SK-N-SH treated with all-trans-retinoic acid at 6 μM for 48 hours (cell line): ENCODE measurements at regions not wholly inside any gene's neighbourhood (a gene's known extent, or its start where the extent isn't known, plus 50 kb on each side); places are given as distances from the start of the nearest gene placed in this dataset.

Source experiments
- ARNTL ChIP-seq: fragments of 450-650 bp; formaldehyde crosslinking; IDR thresholded peaks from 2 replicates; pipeline ENCODE4 v1.5.0; 2020; ENCODE audit warnings: low read depth, mild to moderate bottlenecking, moderate library complexity, borderline replicate concordance
- ESRRG ChIP-seq: fragments of 250-450 bp; sonication (Bioruptor Pico); IDR thresholded peaks from 2 replicates; pipeline ENCODE4 v1.6.1; 2021; ENCODE audit warnings: mild to moderate bottlenecking
- GLIS3 ChIP-seq: fragments of 250-450 bp; sonication (Bioruptor Pico); IDR thresholded peaks from 2 replicates; pipeline ENCODE4 v1.5.0; 2020; ENCODE audit warnings: mild to moderate bottlenecking, moderate library complexity
- OSR1 ChIP-seq: fragments of 250-450 bp; sonication (Bioruptor Pico); IDR thresholded peaks from 2 replicates; pipeline ENCODE4 v1.8.0; 2022; ENCODE audit warnings: moderate library complexity, mild to moderate bottlenecking, inconsistent platforms
- PPARA ChIP-seq: fragments of 250-450 bp; sonication (Bioruptor Pico); IDR thresholded peaks from 2 replicates; pipeline ENCODE4 v1.5.0; 2020; ENCODE audit warnings: mild to moderate bottlenecking, borderline replicate concordance
- TOX ChIP-seq: fragments of 250-450 bp; sonication (Bioruptor Pico); IDR thresholded peaks from 2 replicates; pipeline ENCODE4 v1.8.0; 2021; ENCODE audit warnings: mild to moderate bottlenecking, moderate library complexity, borderline replicate concordance
- ZFP3 ChIP-seq: fragments of 250-450 bp; sonication (Bioruptor Pico); IDR thresholded peaks from 2 replicates; pipeline ENCODE4 v1.5.0; 2020; ENCODE audit warnings: mild to moderate bottlenecking, moderate library complexity
- ZFP30 ChIP-seq: fragments of 450-650 bp; formaldehyde crosslinking; IDR thresholded peaks from 2 replicates; pipeline ENCODE4 v1.5.0; 2022; ENCODE audit warnings: mild to moderate bottlenecking, moderate library complexity
- ZNF565 ChIP-seq: fragments of 450-650 bp; formaldehyde crosslinking; conservative IDR thresholded peaks from 2 replicates; pipeline ENCODE4 v1.5.0; 2020; ENCODE audit warnings: low read depth, mild to moderate bottlenecking, moderate library complexity
- TF ChIP-seq, protein P1 (sequence below): fragments of 250-450 bp; sonication (Bioruptor Pico); IDR thresholded peaks from 2 replicates; pipeline ENCODE4 v1.8.0; 2020; ENCODE audit warnings: mild to moderate bottlenecking, moderate library complexity, borderline replicate concordance
- TF ChIP-seq, protein P2 (sequence below): fragments of 250-450 bp; sonication (Bioruptor Pico); IDR thresholded peaks from 2 replicates; pipeline ENCODE4 v1.8.0; 2021; ENCODE audit warnings: low read depth, mild to moderate bottlenecking, moderate library complexity, borderline replicate concordance
- TF ChIP-seq, protein P3 (sequence below): fragments of 250-450 bp; sonication (Bioruptor Pico); IDR thresholded peaks from 2 replicates; pipeline ENCODE4 v1.5.1; 2020; ENCODE audit warnings: low read depth, mild to moderate bottlenecking, moderate library complexity
- TF ChIP-seq, protein P4 (sequence below): fragments of 250-450 bp; sonication (Bioruptor Pico); IDR thresholded peaks from 2 replicates; pipeline ENCODE4 v1.5.1; 2021; ENCODE audit warnings: mild to moderate bottlenecking, moderate library complexity

DNA sequence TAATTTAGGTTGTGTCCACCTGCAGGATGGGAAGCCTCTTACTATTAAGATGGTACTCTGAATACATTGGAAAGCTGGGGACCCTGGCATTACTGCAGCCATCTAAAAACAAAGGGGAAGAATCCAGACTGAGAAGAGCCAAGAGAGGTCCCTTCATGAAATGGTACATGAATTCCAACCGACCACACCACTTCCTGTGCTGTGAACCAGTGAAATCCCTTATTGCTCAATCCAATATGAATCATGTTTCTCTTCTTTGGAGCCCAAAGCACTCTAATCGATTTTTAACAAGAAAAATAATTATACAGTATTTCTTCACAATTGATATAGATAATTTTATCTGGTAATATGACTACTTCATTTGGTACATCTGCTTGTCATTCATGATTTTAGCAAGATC lies 479.7 kb upstream of the RAB6C start:
- TF ChIP-seq, protein P1, sequence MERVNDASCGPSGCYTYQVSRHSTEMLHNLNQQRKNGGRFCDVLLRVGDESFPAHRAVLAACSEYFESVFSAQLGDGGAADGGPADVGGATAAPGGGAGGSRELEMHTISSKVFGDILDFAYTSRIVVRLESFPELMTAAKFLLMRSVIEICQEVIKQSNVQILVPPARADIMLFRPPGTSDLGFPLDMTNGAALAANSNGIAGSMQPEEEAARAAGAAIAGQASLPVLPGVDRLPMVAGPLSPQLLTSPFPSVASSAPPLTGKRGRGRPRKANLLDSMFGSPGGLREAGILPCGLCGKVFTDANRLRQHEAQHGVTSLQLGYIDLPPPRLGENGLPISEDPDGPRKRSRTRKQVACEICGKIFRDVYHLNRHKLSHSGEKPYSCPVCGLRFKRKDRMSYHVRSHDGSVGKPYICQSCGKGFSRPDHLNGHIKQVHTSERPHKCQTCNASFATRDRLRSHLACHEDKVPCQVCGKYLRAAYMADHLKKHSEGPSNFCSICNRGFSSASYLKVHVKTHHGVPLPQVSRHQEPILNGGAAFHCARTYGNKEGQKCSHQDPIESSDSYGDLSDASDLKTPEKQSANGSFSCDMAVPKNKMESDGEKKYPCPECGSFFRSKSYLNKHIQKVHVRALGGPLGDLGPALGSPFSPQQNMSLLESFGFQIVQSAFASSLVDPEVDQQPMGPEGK (CRISPR knock-in tag) = no peak
- TF ChIP-seq ARNTL (CRISPR knock-in tag) (no peak), GLIS3 (CRISPR knock-in tag) (no peak), ESRRG (CRISPR knock-in tag) (no peak), ZFP3 (CRISPR knock-in tag) (no peak), PPARA (no peak), ZNF565 (CRISPR knock-in tag) (no peak), ZFP30 (CRISPR knock-in tag) (no peak), OSR1 (no peak), TOX (CRISPR knock-in tag) (no peak)
- TF ChIP-seq, protein P2, sequence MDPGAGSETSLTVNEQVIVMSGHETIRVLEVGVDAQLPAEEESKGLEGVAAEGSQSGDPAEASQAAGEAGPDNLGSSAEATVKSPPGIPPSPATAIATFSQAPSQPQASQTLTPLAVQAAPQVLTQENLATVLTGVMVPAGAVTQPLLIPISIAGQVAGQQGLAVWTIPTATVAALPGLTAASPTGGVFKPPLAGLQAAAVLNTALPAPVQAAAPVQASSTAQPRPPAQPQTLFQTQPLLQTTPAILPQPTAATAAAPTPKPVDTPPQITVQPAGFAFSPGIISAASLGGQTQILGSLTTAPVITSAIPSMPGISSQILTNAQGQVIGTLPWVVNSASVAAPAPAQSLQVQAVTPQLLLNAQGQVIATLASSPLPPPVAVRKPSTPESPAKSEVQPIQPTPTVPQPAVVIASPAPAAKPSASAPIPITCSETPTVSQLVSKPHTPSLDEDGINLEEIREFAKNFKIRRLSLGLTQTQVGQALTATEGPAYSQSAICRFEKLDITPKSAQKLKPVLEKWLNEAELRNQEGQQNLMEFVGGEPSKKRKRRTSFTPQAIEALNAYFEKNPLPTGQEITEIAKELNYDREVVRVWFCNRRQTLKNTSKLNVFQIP (CRISPR knock-in tag) = no peak
- TF ChIP-seq, protein P3, sequence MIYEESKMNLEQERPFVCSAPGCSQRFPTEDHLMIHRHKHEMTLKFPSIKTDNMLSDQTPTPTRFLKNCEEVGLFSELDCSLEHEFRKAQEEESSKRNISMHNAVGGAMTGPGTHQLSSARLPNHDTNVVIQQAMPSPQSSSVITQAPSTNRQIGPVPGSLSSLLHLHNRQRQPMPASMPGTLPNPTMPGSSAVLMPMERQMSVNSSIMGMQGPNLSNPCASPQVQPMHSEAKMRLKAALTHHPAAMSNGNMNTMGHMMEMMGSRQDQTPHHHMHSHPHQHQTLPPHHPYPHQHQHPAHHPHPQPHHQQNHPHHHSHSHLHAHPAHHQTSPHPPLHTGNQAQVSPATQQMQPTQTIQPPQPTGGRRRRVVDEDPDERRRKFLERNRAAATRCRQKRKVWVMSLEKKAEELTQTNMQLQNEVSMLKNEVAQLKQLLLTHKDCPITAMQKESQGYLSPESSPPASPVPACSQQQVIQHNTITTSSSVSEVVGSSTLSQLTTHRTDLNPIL = no peak
- TF ChIP-seq, protein P4, sequence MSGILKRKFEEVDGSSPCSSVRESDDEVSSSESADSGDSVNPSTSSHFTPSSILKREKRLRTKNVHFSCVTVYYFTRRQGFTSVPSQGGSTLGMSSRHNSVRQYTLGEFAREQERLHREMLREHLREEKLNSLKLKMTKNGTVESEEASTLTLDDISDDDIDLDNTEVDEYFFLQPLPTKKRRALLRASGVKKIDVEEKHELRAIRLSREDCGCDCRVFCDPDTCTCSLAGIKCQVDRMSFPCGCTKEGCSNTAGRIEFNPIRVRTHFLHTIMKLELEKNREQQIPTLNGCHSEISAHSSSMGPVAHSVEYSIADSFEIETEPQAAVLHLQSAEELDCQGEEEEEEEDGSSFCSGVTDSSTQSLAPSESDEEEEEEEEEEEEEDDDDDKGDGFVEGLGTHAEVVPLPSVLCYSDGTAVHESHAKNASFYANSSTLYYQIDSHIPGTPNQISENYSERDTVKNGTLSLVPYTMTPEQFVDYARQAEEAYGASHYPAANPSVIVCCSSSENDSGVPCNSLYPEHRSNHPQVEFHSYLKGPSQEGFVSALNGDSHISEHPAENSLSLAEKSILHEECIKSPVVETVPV (CRISPR knock-in tag) = no peak
